Osteocyte (in vitro differentiated cells): ENCODE measurements at regions not wholly inside any gene's neighbourhood (a gene's known extent, or its start where the extent isn't known, plus 50 kb on each side); places are given as distances from the start of the nearest gene placed in this dataset.

Source experiments
- DNase-seq: peaks from one replicate; pipeline ENCODE4 v3.0.0; 2021; ENCODE audit warnings: mixed read lengths; ENCODE audit not compliant: unreplicated experiment; ENCODE audit errors: extremely low spot score
- H3K27ac Mint-ChIP-seq: one replicate; pipeline ENCODE4 v1.8.0; 2021; ENCODE audit warnings: mild to moderate bottlenecking, mixed read lengths; ENCODE audit not compliant: unreplicated experiment
- H3K27me3 Mint-ChIP-seq: one replicate; pipeline ENCODE4 v1.8.0; 2021; ENCODE audit warnings: mixed read lengths; ENCODE audit not compliant: unreplicated experiment
- H3K36me3 Mint-ChIP-seq: one replicate; pipeline ENCODE4 v1.8.0; 2021; ENCODE audit warnings: mixed read lengths; ENCODE audit not compliant: unreplicated experiment
- H3K4me1 Mint-ChIP-seq: one replicate; pipeline ENCODE4 v1.8.0; 2021; ENCODE audit warnings: mixed read lengths; ENCODE audit not compliant: unreplicated experiment
- H3K4me3 Mint-ChIP-seq: one replicate; pipeline ENCODE4 v1.8.0; 2021; ENCODE audit warnings: mild to moderate bottlenecking, moderate library complexity, mixed read lengths; ENCODE audit not compliant: unreplicated experiment
- H3K9me3 Mint-ChIP-seq: one replicate; pipeline ENCODE4 v1.8.0; 2021; ENCODE audit warnings: mixed read lengths; ENCODE audit not compliant: unreplicated experiment
- CTCF ChIP-seq: fragments of 200-600 bp; sonication (generic); IDR thresholded peaks from 2 replicates; pipeline ENCODE4 v1.5.0; 2021; ENCODE audit warnings: antibody characterized with exemption, mild to moderate bottlenecking, moderate library complexity

DNA sequence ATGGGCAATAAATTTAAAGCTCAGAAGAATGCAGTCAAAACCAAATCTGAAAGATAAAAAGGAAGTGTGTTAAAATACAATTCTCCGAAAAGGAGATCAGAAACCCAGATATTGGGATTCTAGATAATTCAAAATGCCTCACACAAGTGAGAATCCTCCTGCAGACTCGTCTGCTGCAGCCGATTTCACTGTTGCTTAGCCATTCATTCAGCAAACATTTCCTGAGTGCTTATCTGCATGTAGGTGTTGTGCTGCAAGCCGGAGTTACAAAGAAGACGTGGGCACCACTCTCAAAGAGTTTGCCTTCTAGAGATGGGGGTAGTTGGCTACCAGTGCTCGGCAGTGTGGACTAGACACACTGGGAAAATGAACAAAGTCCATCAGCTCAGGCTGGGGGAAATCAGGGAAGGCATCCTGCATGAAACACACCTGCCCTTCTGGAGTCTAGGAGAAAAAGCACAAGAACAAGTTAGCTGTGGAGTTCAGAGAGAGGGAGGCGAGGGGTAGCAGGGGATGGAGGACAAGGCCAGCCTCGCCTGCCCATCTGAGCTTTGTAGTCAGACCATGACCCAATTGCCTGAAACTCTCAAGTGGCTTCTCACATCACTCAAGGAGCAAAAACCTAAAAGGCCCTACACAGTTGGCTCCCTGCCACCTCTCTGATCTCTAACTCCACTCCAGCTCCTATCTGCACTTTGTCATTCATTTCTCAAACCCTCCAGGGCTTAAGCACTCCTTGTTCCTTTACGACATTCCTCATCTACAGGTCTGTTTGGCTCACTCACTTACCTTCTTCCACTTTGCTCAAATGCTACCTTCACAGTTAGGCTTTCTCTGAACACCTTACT is 310.0 kb upstream of the DDHD1 start:
- peaks cover 10% of the 10 kb centered on the region for H3K9me3 Mint-ChIP-seq
- no peak for TF ChIP-seq CTCF
- DNase-seq: no peak
- peaks cover 27% of the 10 kb centered on the region for H3K27me3 Mint-ChIP-seq
- H3K27ac Mint-ChIP-seq: no peak overlapping the region
- no peak overlapping the region for H3K4me3 Mint-ChIP-seq
- peaks cover 6% of the 10 kb centered on the region for H3K4me1 Mint-ChIP-seq
- peaks cover 3% of the 10 kb centered on the region for H3K36me3 Mint-ChIP-seq

GRCh38 chr14:53461858-53462257 is 308.7 kb upstream of the DDHD1 start:
- TF ChIP-seq CTCF: no peak
- peaks cover 10% of the 10 kb centered on the region for H3K9me3 Mint-ChIP-seq
- no peak for DNase-seq
- H3K4me3 Mint-ChIP-seq: no peak overlapping the region
- H3K27ac Mint-ChIP-seq: no peak overlapping the region
- peaks cover 27% of the 10 kb centered on the region for H3K27me3 Mint-ChIP-seq
- H3K36me3 Mint-ChIP-seq: peaks cover 3% of the 10 kb centered on the region
- H3K4me1 Mint-ChIP-seq: peaks cover 8% of the 10 kb centered on the region

DNA sequence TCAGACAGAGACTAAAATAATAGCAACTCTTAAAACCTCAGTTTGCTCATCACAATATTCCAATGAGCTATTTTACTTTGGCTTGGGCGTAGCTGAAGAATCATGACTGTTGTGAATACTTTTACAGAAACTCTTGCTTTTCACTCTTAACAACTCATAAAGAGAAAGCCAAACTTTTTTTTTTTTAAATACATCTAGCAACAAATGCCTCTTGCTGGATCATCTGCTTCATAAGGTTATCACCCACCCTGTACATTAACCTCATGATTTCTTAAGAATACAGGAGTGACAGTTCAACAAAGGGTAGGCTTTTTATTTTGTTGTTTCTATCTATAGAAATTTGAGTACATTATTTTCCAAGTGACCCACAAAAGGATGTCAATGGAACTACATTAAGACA is 307.4 kb upstream of the DDHD1 start:
- H3K36me3 Mint-ChIP-seq: peaks cover under 1% of the 10 kb centered on the region
- no peak for DNase-seq
- H3K9me3 Mint-ChIP-seq: peaks cover 6% of the 10 kb centered on the region
- H3K27me3 Mint-ChIP-seq: peaks cover 25% of the 10 kb centered on the region
- no peak overlapping the region for H3K27ac Mint-ChIP-seq
- H3K4me3 Mint-ChIP-seq: no peak overlapping the region
- no peak for TF ChIP-seq CTCF
- H3K4me1 Mint-ChIP-seq: peaks cover 8% of the 10 kb centered on the region

- no peak overlapping the region for H3K27ac Mint-ChIP-seq
- H3K9me3 Mint-ChIP-seq: no peaks in the 10 kb centered on the region
- H3K36me3 Mint-ChIP-seq: no peaks in the 10 kb centered on the region
- TF ChIP-seq CTCF: no peak
- peaks cover 8% of the 10 kb centered on the region for H3K27me3 Mint-ChIP-seq
- peaks cover 8% of the 10 kb centered on the region for H3K4me1 Mint-ChIP-seq
- no peak for DNase-seq
- H3K4me3 Mint-ChIP-seq: no peak overlapping the region
Observed at GRCh38 chr14:53458368-53458814, 305.3 kb upstream of the DDHD1 start.

DNA sequence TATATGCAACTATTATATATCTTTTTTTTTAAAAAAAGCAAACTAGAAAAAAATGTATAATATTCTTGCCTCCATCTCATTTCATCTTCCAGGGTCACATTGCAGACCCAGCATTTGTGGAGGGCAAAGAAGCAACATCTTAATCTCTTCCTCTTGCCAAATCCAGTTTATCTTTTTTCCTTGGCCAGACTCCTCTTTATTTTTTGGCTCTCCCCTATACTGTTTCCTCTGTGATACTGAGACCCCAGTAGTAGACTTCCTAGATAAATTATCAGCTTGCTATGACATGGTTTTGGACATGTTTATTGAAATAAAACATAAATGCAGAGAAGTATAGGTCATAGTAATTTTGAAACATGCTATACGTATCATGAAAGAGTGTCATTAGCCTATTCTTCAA is 303.8 kb upstream of the DDHD1 start:
- H3K4me3 Mint-ChIP-seq: no peak overlapping the region
- H3K4me1 Mint-ChIP-seq: peaks cover 8% of the 10 kb centered on the region
- no peaks in the 10 kb centered on the region for H3K9me3 Mint-ChIP-seq
- H3K27me3 Mint-ChIP-seq: peaks cover 2% of the 10 kb centered on the region
- no peaks in the 10 kb centered on the region for H3K36me3 Mint-ChIP-seq
- H3K27ac Mint-ChIP-seq: no peak overlapping the region
- TF ChIP-seq CTCF: no peak
- no peak for DNase-seq
